Immature natural killer cell (primary cell): ENCODE measurements at regions not wholly inside any gene's neighbourhood (a gene's known extent, or its start where the extent isn't known, plus 50 kb on each side); places are given as distances from the start of the nearest gene placed in this dataset.

Source experiments
- DNase-seq, 3 donors: peaks; one replicate each; pipeline ENCODE4 v3.0.0; 2022; ENCODE audit warnings: mixed read lengths in 1 of 3
- H3K27ac Mint-ChIP-seq, 6 donors: one replicate each; pipeline ENCODE4 v1.8.0; 2020; ENCODE audit warnings: mixed read lengths in 6 of 6, mild to moderate bottlenecking in 5 of 6, inconsistent platforms in 4 of 6, moderate library complexity in 3 of 6
- H3K27me3 Mint-ChIP-seq, 3 donors: one replicate each; pipeline ENCODE4 v1.8.0; 2020 to 2021; ENCODE audit warnings: low read depth in 3 of 3, mild to moderate bottlenecking in 3 of 3, mixed read lengths in 3 of 3, moderate library complexity in 3 of 3, inconsistent platforms in 1 of 3
- H3K36me3 Mint-ChIP-seq, 3 donors: one replicate each; pipeline ENCODE4 v1.8.0; 2020; ENCODE audit warnings: mixed read lengths in 3 of 3, inconsistent platforms in 2 of 3, mild to moderate bottlenecking in 2 of 3
- H3K4me1 Mint-ChIP-seq, 2 donors: one replicate each; pipeline ENCODE4 v1.8.0; 2020; ENCODE audit warnings: inconsistent platforms in 2 of 2, mild to moderate bottlenecking in 2 of 2, mixed read lengths in 2 of 2, moderate library complexity in 1 of 2
- H3K4me3 Mint-ChIP-seq, 5 donors: one replicate each; pipeline ENCODE4 v1.8.0; 2020; ENCODE audit warnings: mild to moderate bottlenecking in 5 of 5, mixed read lengths in 5 of 5, inconsistent platforms in 3 of 5, moderate library complexity in 3 of 5
- H3K9me3 Mint-ChIP-seq, 6 donors: one replicate each; pipeline ENCODE4 v1.8.0; 2020; ENCODE audit warnings: mild to moderate bottlenecking in 6 of 6, mixed read lengths in 6 of 6, inconsistent platforms in 4 of 6, moderate library complexity in 3 of 6

GRCh38 chr13:108156749-108157148 is 58.6 kb downstream of the LIG4 start:
- Mint-ChIP-seq H3K36me3 (no peaks in the 10 kb centered on the region), H3K4me1 (no peaks in the 10 kb centered on the region), H3K9me3 (no peaks in the 10 kb centered on the region), H3K27me3 (peaks cover 0 to 4% (median 0%) of the 10 kb centered on the region in 3 donors), H3K27ac (no peak overlapping the region), H3K4me3 (no peak overlapping the region)
- DNase-seq, result no peak

GRCh38 chr13:108155185-108156106 is 59.9 kb downstream of the LIG4 start:
- H3K4me3 Mint-ChIP-seq, result no peak overlapping the region
- no peak overlapping the region for H3K27ac Mint-ChIP-seq
- peak; percentile 2 to 27 (median 8) for DNase-seq
- H3K36me3 Mint-ChIP-seq, result no peaks in the 10 kb centered on the region
- H3K27me3 Mint-ChIP-seq, result peaks cover 0 to 4% (median 0%) of the 10 kb centered on the region in 3 donors
- H3K4me1 Mint-ChIP-seq, result no peaks in the 10 kb centered on the region
- no peaks in the 10 kb centered on the region for H3K9me3 Mint-ChIP-seq

GRCh38 chr13:108154421-108154858 is 60.9 kb downstream of the LIG4 start:
- Mint-ChIP-seq H3K9me3 (no peaks in the 10 kb centered on the region), H3K4me3 (no peak overlapping the region), H3K36me3 (no peaks in the 10 kb centered on the region), H3K27me3 (peaks cover 0 to 4% (median 0%) of the 10 kb centered on the region in 3 donors), H3K27ac (no peak overlapping the region), H3K4me1 (no peaks in the 10 kb centered on the region)
- no peak for DNase-seq

- H3K4me3 Mint-ChIP-seq, result no peak overlapping the region
- peaks cover 0 to 2% (median 0%) of the 10 kb centered on the region in 3 donors for H3K27me3 Mint-ChIP-seq
- H3K4me1 Mint-ChIP-seq, result no peaks in the 10 kb centered on the region
- no peak for DNase-seq
- no peaks in the 10 kb centered on the region for H3K36me3 Mint-ChIP-seq
- no peak overlapping the region for H3K27ac Mint-ChIP-seq
- H3K9me3 Mint-ChIP-seq, result peaks cover 0 to 2% (median 0%) of the 10 kb centered on the region in 6 donors
Observed at GRCh38 chr13:108146642-108147041, 68.7 kb downstream of the LIG4 start.

GRCh38 chr13:108142702-108143436 is 72.5 kb downstream of the LIG4 start:
- H3K4me3 Mint-ChIP-seq, result no peak overlapping the region
- peaks cover 0 to 5% (median 0%) of the 10 kb centered on the region in 6 donors for H3K9me3 Mint-ChIP-seq
- H3K4me1 Mint-ChIP-seq, result no peaks in the 10 kb centered on the region
- DNase-seq, result no peak
- H3K27me3 Mint-ChIP-seq, result peaks cover 0 to 4% (median 0%) of the 10 kb centered on the region in 3 donors
- H3K27ac Mint-ChIP-seq, result no peak overlapping the region
- H3K36me3 Mint-ChIP-seq, result no peaks in the 10 kb centered on the region

- Mint-ChIP-seq H3K27me3 (peaks cover 0 to 6% (median 0%) of the 10 kb centered on the region in 3 donors), H3K27ac (no peak overlapping the region), H3K36me3 (no peaks in the 10 kb centered on the region), H3K9me3 (peaks cover 0 to 5% (median 0%) of the 10 kb centered on the region in 6 donors), H3K4me3 (no peak overlapping the region), H3K4me1 (no peaks in the 10 kb centered on the region)
- DNase-seq, result no peak
Observed at GRCh38 chr13:108137176-108137575, 78.2 kb downstream of the LIG4 start.

GRCh38 chr13:108127406-108127805 is 87.9 kb downstream of the LIG4 start:
- no peak overlapping the region for H3K27ac Mint-ChIP-seq
- H3K4me1 Mint-ChIP-seq, result no peaks in the 10 kb centered on the region
- no peaks in the 10 kb centered on the region for H3K36me3 Mint-ChIP-seq
- no peaks in the 10 kb centered on the region for H3K27me3 Mint-ChIP-seq
- no peak for DNase-seq
- peaks cover 0 to 2% (median 0%) of the 10 kb centered on the region in 6 donors for H3K9me3 Mint-ChIP-seq
- H3K4me3 Mint-ChIP-seq, result no peak overlapping the region

GRCh38 chr13:108126056-108126455 is 89.3 kb downstream of the LIG4 start:
- H3K4me3 Mint-ChIP-seq, result no peak overlapping the region
- H3K27me3 Mint-ChIP-seq, result no peaks in the 10 kb centered on the region
- H3K9me3 Mint-ChIP-seq, result peaks cover 0 to 2% (median under 1%) of the 10 kb centered on the region in 6 donors
- H3K4me1 Mint-ChIP-seq, result no peaks in the 10 kb centered on the region
- H3K36me3 Mint-ChIP-seq, result no peaks in the 10 kb centered on the region
- no peak overlapping the region for H3K27ac Mint-ChIP-seq
- no peak for DNase-seq

GRCh38 chr13:108121406-108121805 is 93.9 kb downstream of the LIG4 start:
- H3K4me3 Mint-ChIP-seq, result no peak overlapping the region
- H3K27ac Mint-ChIP-seq, result no peak overlapping the region
- no peaks in the 10 kb centered on the region for H3K4me1 Mint-ChIP-seq
- no peaks in the 10 kb centered on the region for H3K36me3 Mint-ChIP-seq
- peaks cover 0 to 5% (median under 1%) of the 10 kb centered on the region in 6 donors for H3K9me3 Mint-ChIP-seq
- no peak for DNase-seq
- no peaks in the 10 kb centered on the region for H3K27me3 Mint-ChIP-seq

GRCh38 chr13:108120856-108121255 is 94.5 kb downstream of the LIG4 start:
- DNase-seq, result no peak
- no peak overlapping the region for H3K27ac Mint-ChIP-seq
- H3K4me1 Mint-ChIP-seq, result no peaks in the 10 kb centered on the region
- no peaks in the 10 kb centered on the region for H3K36me3 Mint-ChIP-seq
- H3K9me3 Mint-ChIP-seq, result peaks cover 0 to 5% (median under 1%) of the 10 kb centered on the region in 6 donors
- no peaks in the 10 kb centered on the region for H3K27me3 Mint-ChIP-seq
- no peak overlapping the region for H3K4me3 Mint-ChIP-seq

GRCh38 chr13:108120302-108120701 is 95.0 kb downstream of the LIG4 start:
- Mint-ChIP-seq H3K4me1 (no peaks in the 10 kb centered on the region), H3K27ac (no peak overlapping the region), H3K27me3 (no peaks in the 10 kb centered on the region), H3K9me3 (peaks cover 0 to 5% (median 1%) of the 10 kb centered on the region in 6 donors), H3K4me3 (no peak overlapping the region), H3K36me3 (no peaks in the 10 kb centered on the region)
- DNase-seq, result no peak

- Mint-ChIP-seq H3K4me1 (no peaks in the 10 kb centered on the region), H3K27ac (no peak overlapping the region), H3K9me3 (peaks cover 0 to 9% (median 2%) of the 10 kb centered on the region in 6 donors), H3K36me3 (no peaks in the 10 kb centered on the region), H3K27me3 (no peaks in the 10 kb centered on the region), H3K4me3 (no peak overlapping the region)
- no peak for DNase-seq
Observed at GRCh38 chr13:108115738-108116137, 99.6 kb downstream of the LIG4 start.

- Mint-ChIP-seq H3K9me3 (peaks cover 0 to 9% (median under 1%) of the 10 kb centered on the region in 6 donors), H3K27me3 (no peaks in the 10 kb centered on the region), H3K4me1 (no peaks in the 10 kb centered on the region), H3K4me3 (no peak overlapping the region), H3K27ac (no peak overlapping the region), H3K36me3 (no peaks in the 10 kb centered on the region)
- no peak for DNase-seq
Observed at GRCh38 chr13:108113407-108113806, 101.9 kb downstream of the LIG4 start.

- Mint-ChIP-seq H3K27me3 (no peaks in the 10 kb centered on the region), H3K4me1 (no peaks in the 10 kb centered on the region), H3K27ac (no peak overlapping the region), H3K9me3 (peaks cover 0 to 10% (median 1%) of the 10 kb centered on the region in 6 donors), H3K4me3 (no peak overlapping the region), H3K36me3 (no peaks in the 10 kb centered on the region)
- DNase-seq, result no peak
Observed at GRCh38 chr13:108104736-108105135, 110.6 kb downstream of the LIG4 start.
